ENCODE measurements at regions not wholly inside any gene's neighbourhood (a gene's known extent, or its start where the extent isn't known, plus 50 kb on each side); places are given as distances from the start of the nearest gene placed in this dataset.

GRCh38 chr18:34549367-34549766, 160.7 kb upstream of the DTNA start:
- DNase-seq (ENCODE audit: low spot score in 2 of 2): no peak
- Histone ChIP-seq H3K4me1 (no peaks in the 10 kb centered on the region), H3K27ac (no peak overlapping the region), H3K36me3 (no peaks in the 10 kb centered on the region), H3K4me3 (no peak overlapping the region), H3K9me3 (no peaks in the 10 kb centered on the region), H3K27me3 (no peaks in the 10 kb centered on the region)
- intact Hi-C loops (cut with DNase I): no loop called here
- no peak for TF ChIP-seq CTCF (IDR thresholded peaks at IDR 0.05)

- Histone ChIP-seq H3K9me3 (no peaks in the 10 kb centered on the region), H3K27me3 (no peaks in the 10 kb centered on the region), H3K27ac (no peak overlapping the region), H3K4me1 (no peaks in the 10 kb centered on the region), H3K4me3 (no peak overlapping the region), H3K36me3 (no peaks in the 10 kb centered on the region)
- TF ChIP-seq CTCF (IDR thresholded peaks at IDR 0.05): no peak
- DNase-seq (ENCODE audit: low spot score in 2 of 2): no peak
- intact Hi-C loops (cut with DNase I): no loop called here
Measured at GRCh38 chr18:34550156-34550555, 159.9 kb upstream of the DTNA start.

GRCh38 chr18:34550902-34551301, 159.2 kb upstream of the DTNA start:
- H3K4me3 ChIP-seq: no peak overlapping the region
- H3K4me1 ChIP-seq: no peaks in the 10 kb centered on the region
- H3K36me3 ChIP-seq: no peaks in the 10 kb centered on the region
- no peaks in the 10 kb centered on the region for H3K27me3 ChIP-seq
- DNase-seq (ENCODE audit: low spot score in 2 of 2): no peak
- intact Hi-C loops (cut with DNase I): no loop called here
- H3K27ac ChIP-seq: no peak overlapping the region
- TF ChIP-seq CTCF (IDR thresholded peaks at IDR 0.05): no peak
- H3K9me3 ChIP-seq: no peaks in the 10 kb centered on the region

GRCh38 chr18:34551824-34552223, 158.3 kb upstream of the DTNA start:
- H3K4me1 ChIP-seq: no peaks in the 10 kb centered on the region
- no peak overlapping the region for H3K27ac ChIP-seq
- H3K9me3 ChIP-seq: no peaks in the 10 kb centered on the region
- TF ChIP-seq CTCF (IDR thresholded peaks at IDR 0.05): no peak
- no peak overlapping the region for H3K4me3 ChIP-seq
- H3K36me3 ChIP-seq: no peaks in the 10 kb centered on the region
- intact Hi-C loops (cut with DNase I): no loop called here
- no peaks in the 10 kb centered on the region for H3K27me3 ChIP-seq
- no peak for DNase-seq (ENCODE audit: low spot score in 2 of 2)

- intact Hi-C loops (cut with DNase I): no loop called here
- no peak for DNase-seq (ENCODE audit: low spot score in 2 of 2)
- Histone ChIP-seq H3K27ac (no peak overlapping the region), H3K27me3 (no peaks in the 10 kb centered on the region), H3K4me3 (no peak overlapping the region), H3K4me1 (no peaks in the 10 kb centered on the region), H3K36me3 (no peaks in the 10 kb centered on the region), H3K9me3 (no peaks in the 10 kb centered on the region)
- TF ChIP-seq CTCF (IDR thresholded peaks at IDR 0.05): no peak
Measured at GRCh38 chr18:34562252-34562870, 147.7 kb upstream of the DTNA start.

- Histone ChIP-seq H3K27me3 (no peaks in the 10 kb centered on the region), H3K9me3 (no peaks in the 10 kb centered on the region), H3K36me3 (no peaks in the 10 kb centered on the region), H3K27ac (no peak overlapping the region), H3K4me1 (no peaks in the 10 kb centered on the region), H3K4me3 (no peak overlapping the region)
- intact Hi-C loops (cut with DNase I): no loop called here
- no peak for TF ChIP-seq CTCF (IDR thresholded peaks at IDR 0.05)
- no peak for DNase-seq (ENCODE audit: low spot score in 2 of 2)
Measured at GRCh38 chr18:34567857-34568256, 142.2 kb upstream of the DTNA start.
